HG03097 (cell line): ENCODE measurements at regions not wholly inside any gene's neighbourhood (a gene's known extent, or its start where the extent isn't known, plus 50 kb on each side); places are given as distances from the start of the nearest gene placed in this dataset.
"Not testable (repeated sequence)": the region's sequence is repeated elsewhere in the genome, so short reads cannot be mapped to it uniquely, and the experiment has no call there.

Experiments used
- ATAC-seq: cut with Tn5 transposase; IDR thresholded peaks from one replicate; pipeline ENCODE4 v1.9.1; 2021; ENCODE audit not compliant: unreplicated experiment, low FRiP score

- ATAC-seq: not testable (repeated sequence)
These were observed 133.1 kb downstream of the CENPC start for GRCh38 chr4:67412153-67412712.

- ATAC-seq: no peak
These were observed 142.0 kb downstream of the CENPC start for GRCh38 chr4:67403342-67403741.

- no peak for ATAC-seq
These were observed 143.4 kb downstream of the CENPC start for GRCh38 chr4:67401902-67402301.

- ATAC-seq: no peak
These were observed 147.4 kb downstream of the CENPC start for GRCh38 chr4:67397931-67398330.

GRCh38 chr4:67397031-67397430 is 148.3 kb downstream of the CENPC start:
- ATAC-seq: no peak

GRCh38 chr4:67396008-67396407 is 149.3 kb downstream of the CENPC start:
- ATAC-seq: no peak

- ATAC-seq: no peak
These were observed 150.4 kb downstream of the CENPC start for GRCh38 chr4:67394879-67395278.

- no peak for ATAC-seq
These were observed 151.5 kb downstream of the CENPC start for GRCh38 chr4:67393699-67394281.

- ATAC-seq: no peak
These were observed 152.3 kb downstream of the CENPC start for GRCh38 chr4:67393007-67393406.

- ATAC-seq: not testable (repeated sequence)
These were observed 163.9 kb downstream of the CENPC start for GRCh38 chr4:67381406-67381804.

GRCh38 chr4:67380702-67381405 is 164.4 kb downstream of the CENPC start:
- not testable (repeated sequence) for ATAC-seq

GRCh38 chr4:67380154-67380553 is 165.1 kb downstream of the CENPC start:
- ATAC-seq: no peak

- ATAC-seq: no peak
These were observed 170.0 kb downstream of the CENPC start for GRCh38 chr4:67375291-67375690.

GRCh38 chr4:67371615-67372014 is 173.7 kb downstream of the CENPC start:
- no peak for ATAC-seq

GRCh38 chr4:67366311-67366861 is 178.9 kb downstream of the CENPC start:
- no peak for ATAC-seq

GRCh38 chr4:67365661-67366245 is 179.6 kb downstream of the CENPC start:
- no peak for ATAC-seq

- no peak for ATAC-seq
These were observed 189.5 kb downstream of the CENPC start for GRCh38 chr4:67355806-67356205.

- no peak for ATAC-seq
These were observed 198.6 kb downstream of the CENPC start for GRCh38 chr4:67346654-67347053.

- ATAC-seq: no peak
These were observed 200.5 kb downstream of the CENPC start for GRCh38 chr4:67344594-67345380.

- no peak for ATAC-seq
These were observed 202.1 kb downstream of the CENPC start for GRCh38 chr4:67343199-67343598.

GRCh38 chr4:67342291-67342690 is 203.0 kb downstream of the CENPC start:
- no peak for ATAC-seq
